Activated gamma-delta T cell treated with anti-CD3 and anti-CD28 coated beads, Interleukin-2, amount 50 U/mL, for 16 hours (primary cell): ENCODE measurements at regions not wholly inside any gene's neighbourhood (a gene's known extent, or its start where the extent isn't known, plus 50 kb on each side); places are given as distances from the start of the nearest gene placed in this dataset.
"Not testable (repeated sequence)": the region's sequence is repeated elsewhere in the genome, so short reads cannot be mapped to it uniquely, and the experiment has no call there.

Source experiments
- DNase-seq: peaks from one replicate; pipeline ENCODE4 v3.0.0-alpha.2; 2020; ENCODE audit warnings: low read depth

DNA sequence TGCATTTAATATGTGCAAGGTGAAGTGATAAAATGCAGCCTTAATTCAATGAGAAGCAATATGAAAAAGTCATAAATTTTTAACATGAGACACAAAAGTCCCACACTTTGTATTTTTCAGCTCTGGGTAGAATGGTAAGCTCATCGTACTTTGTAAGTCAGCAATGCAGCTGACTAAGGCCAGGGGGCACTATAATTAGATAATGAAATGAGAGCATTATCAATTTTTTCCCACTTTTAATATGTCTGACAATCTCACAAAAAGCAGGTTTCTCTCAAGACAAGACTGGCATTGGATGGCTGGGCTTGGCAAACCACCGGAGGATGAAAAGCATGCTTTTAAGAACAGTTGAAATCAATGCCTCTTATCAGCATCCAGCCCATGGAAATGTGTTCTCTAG, 162.8 kb downstream of the FAM174A start:
- no peak for DNase-seq

DNA sequence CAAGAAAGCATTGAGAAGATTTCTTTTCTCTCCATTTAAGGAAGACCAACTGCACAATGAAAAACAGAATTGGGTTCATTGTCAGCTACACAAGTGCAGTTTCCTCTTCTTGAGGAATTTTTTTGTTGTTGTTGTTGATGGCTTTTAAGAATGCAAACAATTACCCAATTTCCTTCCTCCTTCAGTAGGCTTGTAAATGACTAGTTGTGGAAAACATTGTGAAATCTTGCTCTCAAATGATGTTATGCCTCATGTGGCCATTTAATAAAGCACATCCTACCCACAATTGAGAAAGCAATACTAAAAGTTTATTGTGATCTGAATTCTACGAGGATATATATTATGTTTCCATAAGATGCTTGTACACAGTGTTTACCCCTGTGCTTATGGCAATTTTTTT, 171.6 kb downstream of the FAM174A start:
- DNase-seq, result no peak

DNA sequence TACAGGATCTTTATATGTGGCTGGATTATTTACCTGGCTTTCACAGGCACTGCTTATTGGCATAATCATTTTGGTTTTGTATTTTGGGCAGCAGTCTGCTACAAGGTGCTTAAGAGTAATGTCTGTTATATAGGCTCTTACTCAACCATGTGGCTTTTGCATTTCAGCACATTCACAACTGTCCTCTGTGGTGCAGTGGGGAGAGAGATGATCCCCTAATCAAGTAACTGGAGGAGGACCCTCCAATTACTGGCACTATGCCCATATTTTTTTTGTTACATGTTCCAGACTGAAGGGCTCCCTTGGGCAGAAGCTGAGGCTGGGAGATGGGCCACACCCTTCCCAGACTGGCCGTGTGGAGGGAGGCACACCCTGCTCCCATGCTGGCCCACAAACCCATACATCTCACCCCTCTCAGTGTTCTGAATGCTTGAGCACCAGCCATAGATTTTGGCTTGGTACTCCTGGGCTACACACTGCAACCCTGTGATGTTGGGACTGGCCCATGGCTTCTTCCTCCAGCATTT, 173.5 kb downstream of the FAM174A start:
- no peak for DNase-seq

DNA sequence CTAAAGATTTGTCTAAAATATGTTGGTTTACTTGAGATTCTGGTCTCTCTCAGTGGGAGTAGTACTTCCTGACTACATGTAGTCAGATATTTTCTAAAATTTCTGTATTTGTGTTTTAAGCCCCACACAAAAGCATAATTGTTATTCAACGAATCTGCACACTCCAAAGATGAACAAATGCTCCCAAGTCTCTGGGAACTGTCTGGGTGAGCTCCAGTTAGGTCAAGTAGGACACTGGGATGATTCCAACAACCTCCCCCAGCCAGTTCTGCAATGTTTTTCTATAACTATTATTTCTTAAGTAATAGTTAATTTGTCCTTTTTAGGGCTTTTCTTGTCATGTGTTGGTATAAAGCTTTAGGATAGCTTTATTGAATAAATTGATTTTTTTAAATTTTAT, 174.6 kb downstream of the FAM174A start:
- DNase-seq, result no peak

DNA sequence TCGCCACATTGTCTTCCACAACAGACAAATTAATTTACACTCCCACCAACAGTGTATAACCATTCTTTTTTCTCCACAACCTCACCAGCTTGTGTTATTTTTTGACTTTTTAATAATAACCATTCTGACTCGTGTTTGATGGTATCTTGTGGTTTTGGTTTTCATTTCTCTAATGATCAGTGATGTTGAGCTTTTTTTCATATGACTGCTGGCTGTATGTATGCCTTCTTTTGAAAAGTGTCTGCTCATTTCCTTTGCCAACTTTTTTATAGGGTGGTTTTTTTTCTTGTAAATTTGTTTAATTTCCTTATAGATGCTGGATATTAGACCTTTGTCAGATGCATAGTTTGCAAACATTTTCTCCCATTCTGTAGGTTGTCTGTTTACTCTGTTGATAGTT, 179.6 kb downstream of the FAM174A start:
- DNase-seq, result not testable (repeated sequence)

DNA sequence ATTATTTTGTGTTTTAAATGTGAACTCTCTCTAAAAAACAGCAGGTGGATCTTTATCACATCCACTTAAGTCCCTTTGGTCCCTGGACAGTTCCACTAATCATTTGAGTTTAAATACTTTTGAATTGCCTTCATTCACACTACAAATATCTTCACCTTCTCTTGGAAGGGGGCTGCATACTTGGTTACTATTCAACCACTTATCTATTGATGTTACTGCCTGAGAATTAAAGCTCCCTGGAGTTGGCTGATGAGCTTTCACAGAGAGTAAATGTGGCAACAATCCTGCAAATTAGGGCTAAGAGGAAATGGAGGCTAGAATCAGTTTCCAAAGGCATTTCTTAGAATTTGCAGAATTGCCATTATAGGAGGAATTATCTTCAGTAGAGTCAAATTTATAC, 180.4 kb downstream of the ST8SIA4 start:
- no peak for DNase-seq

DNA sequence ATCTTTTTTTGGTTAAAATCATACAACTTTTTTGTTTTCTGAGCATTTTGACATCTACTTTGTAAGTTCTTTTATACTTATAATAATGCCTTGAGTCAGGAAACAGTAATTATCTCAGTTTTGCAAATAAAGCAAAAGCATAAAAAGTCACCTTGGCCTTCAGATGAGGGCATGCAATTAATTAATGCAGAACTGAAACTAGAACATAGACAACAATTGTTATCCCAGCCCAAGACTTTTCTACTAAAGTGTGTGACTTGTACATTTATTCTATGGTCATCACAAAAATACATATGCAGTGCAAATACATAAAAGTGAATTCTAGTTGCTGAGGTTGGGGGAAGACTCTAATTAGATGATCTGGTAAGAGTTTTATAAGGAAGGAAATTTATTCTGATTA, 179.9 kb downstream of the ST8SIA4 start:
- no peak for DNase-seq

DNA sequence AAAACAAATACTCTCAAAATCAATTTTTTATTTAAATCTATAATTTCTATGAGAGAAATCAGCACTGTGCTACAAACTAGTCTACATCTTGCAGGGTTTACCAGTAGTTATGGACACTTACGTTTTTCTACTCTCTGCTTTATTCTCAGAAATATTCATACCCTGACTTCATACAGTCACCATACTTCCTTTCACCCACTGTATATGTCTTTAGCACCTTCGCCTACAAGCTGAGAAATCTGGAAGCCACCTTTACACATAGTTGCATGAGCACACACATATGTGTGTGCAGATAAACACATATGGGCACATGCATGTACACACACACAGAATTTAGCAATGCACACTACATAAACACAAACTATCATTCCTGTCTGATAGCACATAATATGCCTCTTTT, 177.0 kb downstream of the ST8SIA4 start:
- no peak for DNase-seq

DNA sequence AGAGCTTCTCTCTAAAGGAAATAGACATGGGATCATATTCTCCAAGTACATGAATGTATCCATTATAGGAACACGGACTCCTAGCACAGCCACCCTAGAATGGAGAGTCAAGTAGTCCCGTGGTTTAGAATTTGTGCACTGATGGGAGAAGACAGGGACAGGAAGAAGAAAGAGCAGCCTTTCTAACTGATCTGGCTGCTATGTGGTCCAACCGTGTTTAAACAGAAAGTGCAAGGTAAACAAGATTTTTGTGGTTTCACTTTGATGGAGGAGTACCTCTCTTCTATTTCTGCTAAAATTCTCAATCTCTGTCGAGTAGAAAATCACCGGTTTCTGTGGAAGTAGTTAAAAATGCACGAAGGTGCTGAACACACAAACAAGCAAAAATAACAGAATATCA, 171.3 kb downstream of the ST8SIA4 start:
- peak; percentile 2 for DNase-seq

DNA sequence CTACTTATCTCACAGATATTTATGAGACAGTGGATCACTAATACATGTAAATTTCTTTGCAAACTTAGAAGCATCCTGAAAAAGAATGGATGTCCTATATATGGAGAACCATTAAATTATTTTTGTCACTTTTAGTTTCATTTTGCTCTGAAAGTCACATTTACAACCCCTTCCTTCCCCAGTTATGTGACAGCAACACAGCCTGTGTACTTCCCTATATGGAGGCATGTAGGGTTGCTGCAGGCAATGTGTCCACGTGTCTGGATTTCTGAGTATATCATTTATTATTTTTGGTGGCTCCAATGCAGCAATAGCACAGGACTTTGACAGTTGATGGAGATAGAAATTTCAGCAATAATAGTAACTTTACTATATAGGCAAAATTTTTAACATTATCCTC, 156.4 kb downstream of the ST8SIA4 start:
- no peak for DNase-seq

DNA sequence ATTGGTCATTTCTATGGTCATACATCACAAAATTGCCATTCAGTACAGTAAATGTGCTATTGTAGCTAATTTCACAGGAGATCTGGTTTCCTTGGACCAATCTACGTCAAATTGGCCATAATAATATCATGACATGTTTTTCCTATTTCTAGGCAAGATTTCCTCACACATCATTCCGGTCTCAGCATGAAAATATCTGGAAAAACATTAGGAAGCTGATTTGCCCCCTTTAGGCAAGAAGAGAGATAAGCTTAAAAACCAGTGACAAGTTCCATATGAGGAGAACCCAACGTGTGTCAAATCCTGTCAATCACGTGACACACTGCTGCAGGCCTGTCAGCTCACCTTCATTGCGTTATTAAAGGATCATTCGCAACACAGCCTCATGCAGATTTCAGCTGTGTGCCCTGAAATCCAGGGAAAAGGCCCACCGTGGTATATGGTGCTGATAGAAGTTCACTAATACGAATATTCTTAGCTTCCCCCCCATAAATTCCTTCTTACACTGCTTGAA, 153.3 kb downstream of the ST8SIA4 start:
- no peak for DNase-seq

DNA sequence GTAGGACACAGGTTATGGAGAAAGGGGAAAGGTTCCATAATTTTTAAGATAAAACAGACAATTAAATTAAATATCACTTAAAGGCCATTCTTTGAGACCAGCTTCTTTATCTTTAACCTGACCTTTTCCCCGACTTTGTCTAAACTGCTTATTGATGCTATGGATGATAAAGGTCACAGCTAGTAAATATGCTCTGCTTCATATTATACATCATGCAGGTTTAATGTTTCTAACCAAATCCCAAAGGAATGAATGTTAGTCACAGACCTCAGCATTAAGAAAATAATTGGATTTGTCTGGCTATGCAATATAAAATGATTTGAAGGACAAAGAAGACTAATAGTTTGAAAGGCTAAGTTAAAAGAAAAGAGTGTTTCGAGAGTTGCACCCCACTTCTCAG, 147.6 kb downstream of the ST8SIA4 start:
- no peak for DNase-seq
